Posterior cingulate gyrus (tissue), 11 donors: ENCODE measurements at regions not wholly inside any gene's neighbourhood (a gene's known extent, or its start where the extent isn't known, plus 50 kb on each side); places are given as distances from the start of the nearest gene placed in this dataset.

Experiments
- DNase-seq, 10 donors: peaks; one replicate each; pipeline versions ENCODE4 v3.0.0 to v3.0.0-alpha.2; 2020 to 2021; ENCODE audit warnings: mixed read lengths in 3 of 10
- intact Hi-C: fragments of 100-400 bp; cut with DNase I; formaldehyde crosslinking; loops from one replicate; pipeline ENCODE4 v1.15.1; 2023

- intact Hi-C loops, result no loop called here
- no peak for DNase-seq
Measured at GRCh38 chr7:20026762-20027161, 190.4 kb downstream of the MACC1 start.

GRCh38 chr7:20021831-20022230 is 195.4 kb downstream of the MACC1 start:
- DNase-seq, result no peak
- intact Hi-C loops, result no loop called here

GRCh38 chr7:20021066-20021465 is 196.1 kb downstream of the MACC1 start:
- no peak for DNase-seq
- intact Hi-C loops, result no loop called here

- intact Hi-C loops, result no loop called here
- no peak for DNase-seq
Measured at GRCh38 chr7:20019757-20020432, 197.3 kb downstream of the MACC1 start.

- DNase-seq, result no peak
- intact Hi-C loops, result no loop called here
Measured at GRCh38 chr7:20016669-20017068, 200.5 kb downstream of the MACC1 start.

GRCh38 chr7:20013536-20013935 is 203.6 kb downstream of the MACC1 start:
- intact Hi-C loops, result no loop called here
- peak in 2 of 10 donors; percentile 2 to 50 for DNase-seq

GRCh38 chr7:20012100-20012499 is 205.1 kb downstream of the MACC1 start:
- intact Hi-C loops, result no loop called here

GRCh38 chr7:20010877-20011276 is 206.3 kb downstream of the MACC1 start:
- intact Hi-C loops, result no loop called here
- no peak for DNase-seq

More at GRCh38 chr7:20012100-20012499, 205.1 kb downstream of the MACC1 start:
- no peak for DNase-seq

GRCh38 chr7:20007510-20007909 is 209.7 kb downstream of the MACC1 start:
- intact Hi-C loops, result no loop called here
- DNase-seq, result no peak

- DNase-seq, result no peak
- intact Hi-C loops, result no loop called here
Measured at GRCh38 chr7:20005081-20005480, 212.1 kb downstream of the MACC1 start.

- intact Hi-C loops, result no loop called here
- DNase-seq, result no peak
Measured at GRCh38 chr7:19999681-20000080, 217.5 kb downstream of the MACC1 start.

GRCh38 chr7:19991936-19992335 is 218.5 kb upstream of the TMEM196 start:
- intact Hi-C loops, result no loop called here
- DNase-seq, result no peak

GRCh38 chr7:19989906-19990305 is 216.5 kb upstream of the TMEM196 start:
- intact Hi-C loops, result no loop called here
- no peak for DNase-seq

GRCh38 chr7:19988860-19989259 is 215.4 kb upstream of the TMEM196 start:
- intact Hi-C loops, result no loop called here
- DNase-seq, result no peak

GRCh38 chr7:19984231-19984632 is 210.8 kb upstream of the TMEM196 start:
- no peak for DNase-seq
- intact Hi-C loops, result no loop called here

GRCh38 chr7:19982841-19983835 is 209.7 kb upstream of the TMEM196 start:
- DNase-seq, result peak in 4 of 10 donors; percentile 7 to 23 (median 10)

GRCh38 chr7:19973581-19973980 is 200.2 kb upstream of the TMEM196 start:
- DNase-seq, result no peak
- intact Hi-C loops, result no loop called here

More at GRCh38 chr7:19982841-19983835, 209.7 kb upstream of the TMEM196 start:
- intact Hi-C loops, result no loop called here

- intact Hi-C loops, result no loop called here
- DNase-seq, result no peak
Measured at GRCh38 chr7:19972876-19973275, 199.5 kb upstream of the TMEM196 start.

GRCh38 chr7:19971956-19972355 is 198.5 kb upstream of the TMEM196 start:
- intact Hi-C loops, result no loop called here
- no peak for DNase-seq

GRCh38 chr7:19970514-19970913 is 197.1 kb upstream of the TMEM196 start:
- no peak for DNase-seq
- intact Hi-C loops, result no loop called here

- intact Hi-C loops, result no loop called here
Measured at GRCh38 chr7:19969859-19970493, 196.6 kb upstream of the TMEM196 start.

More at GRCh38 chr7:19969859-19970493, 196.6 kb upstream of the TMEM196 start:
- DNase-seq, result no peak
